ENCODE measurements at regions not wholly inside any gene's neighbourhood (a gene's known extent, or its start where the extent isn't known, plus 50 kb on each side); places are given as distances from the start of the nearest gene placed in this dataset.

- ChIA-PET CTCF (no interaction called here), SMC1A (ENCODE audit: uncharacterized antibody, unreplicated experiment) (no interaction called here), POLR2A (no interaction called here), RAD21 (ENCODE audit: unreplicated experiment) (no interaction called here)
- intact Hi-C loops (cut with micrococcal nuclease; ENCODE audit: unreplicated experiment), result no loop called here
- no peak for TF ChIP-seq FOXM1 (IDR thresholded peaks at IDR 0.05; ENCODE audit: low read depth, low read length)
- no peak for TF ChIP-seq MEF2B (IDR thresholded peaks at IDR 0.05; ENCODE audit: partially characterized antibody, poor library complexity, severe bottlenecking)
- no peak for TF ChIP-seq DPF2 (IDR thresholded peaks at IDR 0.05)
- TF ChIP-seq TARDBP (IDR thresholded peaks at IDR 0.05; ENCODE audit: borderline replicate concordance), result no peak
- no peak for TF ChIP-seq IKZF2 (IDR thresholded peaks at IDR 0.05)
- no peak for TF ChIP-seq PML (IDR thresholded peaks at IDR 0.05; ENCODE audit: low read length)
- no peak for TF ChIP-seq TBL1XR1 (IDR thresholded peaks at IDR 0.05; ENCODE audit: low read depth, low read length)
- no peak overlapping the region for H3K9ac ChIP-seq (ENCODE audit: control insufficient read depth, insufficient read depth, low read length)
- H3K36me3 ChIP-seq (ENCODE audit: control insufficient read depth in 2 of 2, insufficient read depth in 2 of 2, low read length in 1 of 2), result no peaks in the 10 kb centered on the region
- in situ Hi-C loops (cut with MboI), result no loop called here
- H4K20me1 ChIP-seq (ENCODE audit: control insufficient read depth, insufficient read depth), result no peaks in the 10 kb centered on the region
- H3K27me3 ChIP-seq (replicated peaks in 1 of 2; ENCODE audit: control insufficient read depth in 2 of 2, insufficient read depth in 2 of 2, low read length in 1 of 2), result no peaks in the 10 kb centered on the region
- no peaks in the 10 kb centered on the region for H3K79me2 ChIP-seq (ENCODE audit: control insufficient read depth, insufficient read depth, low read length)
- no peak for DNase-seq (ENCODE audit: low read depth, low spot score)
- no peak overlapping the region for H3K4me3 ChIP-seq
- H2AFZ ChIP-seq (ENCODE audit: control insufficient read depth, low read depth, low read length), result no peak overlapping the region
- no peaks in the 10 kb centered on the region for H3K4me1 ChIP-seq (ENCODE audit: control insufficient read depth, insufficient read depth, low read length)
- no peak overlapping the region for H3K4me2 ChIP-seq (ENCODE audit: control insufficient read depth, insufficient read depth)
- no peaks in the 10 kb centered on the region for H3K9me3 ChIP-seq (replicated peaks; ENCODE audit: control insufficient read depth, insufficient read depth, low read length)
- no peak overlapping the region for H3K27ac ChIP-seq (ENCODE audit: control insufficient read depth, insufficient read depth)
- no peak for FAIRE-seq
- no peak for ATAC-seq
- 38% methylated on average over 6 of the region's 6 CpGs for WGBS (ENCODE audit: insufficient coverage, insufficient replicate concordance, low lambda C conversion rate, missing lambda C conversion rate)
- BruUV-seq (replicated peaks), result no TSS peak
Measured at GRCh38 chr1:72601035-72601674, 318.8 kb upstream of the NEGR1 start.

DNA sequence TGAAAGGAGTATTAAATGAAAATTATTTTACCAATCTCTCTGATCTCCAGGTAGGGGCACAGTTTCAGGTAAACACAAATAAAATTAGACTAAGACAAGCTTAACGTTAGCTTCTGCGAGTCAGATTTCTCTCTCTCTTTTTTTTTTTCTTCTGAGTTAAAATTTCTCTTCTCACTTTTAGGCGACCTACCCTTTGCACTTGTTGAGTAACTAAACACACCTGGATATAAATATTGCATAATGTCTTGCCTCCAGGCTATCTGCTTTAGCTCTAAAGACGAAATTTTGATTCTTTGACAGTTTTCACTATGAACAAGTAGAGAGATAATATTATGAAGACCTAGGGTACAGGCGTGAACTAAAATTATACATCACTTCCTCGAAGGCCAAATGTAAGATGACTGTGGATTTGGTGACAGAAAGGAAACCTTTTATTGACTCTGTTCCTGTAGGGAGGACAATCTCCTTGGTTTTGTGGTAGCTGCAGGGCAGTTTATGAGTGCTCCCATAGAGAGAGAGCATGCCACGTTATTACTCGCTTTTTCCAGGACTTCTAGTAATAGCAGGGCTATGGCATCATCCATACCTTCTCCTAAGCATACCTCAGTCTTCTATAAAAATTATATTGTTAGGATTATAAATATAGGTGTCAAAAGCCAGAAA, 303.8 kb upstream of the NEGR1 start:
- Histone ChIP-seq H2AFZ (ENCODE audit: control insufficient read depth, low read depth, low read length) (no peak overlapping the region), H3K4me1 (ENCODE audit: control insufficient read depth, insufficient read depth, low read length) (no peaks in the 10 kb centered on the region), H3K9me3 (replicated peaks; ENCODE audit: control insufficient read depth, insufficient read depth, low read length) (no peaks in the 10 kb centered on the region), H3K4me2 (ENCODE audit: control insufficient read depth, insufficient read depth) (no peak overlapping the region), H3K27ac (ENCODE audit: control insufficient read depth, insufficient read depth) (no peak overlapping the region), H4K20me1 (ENCODE audit: control insufficient read depth, insufficient read depth) (no peaks in the 10 kb centered on the region), H3K27me3 (replicated peaks in 1 of 2; ENCODE audit: control insufficient read depth in 2 of 2, insufficient read depth in 2 of 2, low read length in 1 of 2) (no peaks in the 10 kb centered on the region), H3K36me3 (ENCODE audit: control insufficient read depth in 2 of 2, insufficient read depth in 2 of 2, low read length in 1 of 2) (no peaks in the 10 kb centered on the region), H3K9ac (ENCODE audit: control insufficient read depth, insufficient read depth, low read length) (no peak overlapping the region), H3K79me2 (ENCODE audit: control insufficient read depth, insufficient read depth, low read length) (no peaks in the 10 kb centered on the region), H3K4me3 (no peak overlapping the region)
- DNase-seq (ENCODE audit: low read depth, low spot score) (no peak), ATAC-seq (no peak), FAIRE-seq (no peak)
- 8% methylated on average over 8 of the region's 8 CpGs for WGBS (ENCODE audit: insufficient coverage, insufficient replicate concordance, low lambda C conversion rate, missing lambda C conversion rate)
- ChIA-PET SMC1A (ENCODE audit: uncharacterized antibody, unreplicated experiment) (no interaction called here), RAD21 (ENCODE audit: unreplicated experiment) (no interaction called here), CTCF (interaction anchor here (1.6 kb wide), 1 partner anchor 9 kb away, joined by 4 read pairs; no protein-coding TSS in a partner anchor), POLR2A (interaction anchor here (0.6 kb wide), 1 partner anchor 1920 kb away, joined by 3 read pairs; no protein-coding TSS in a partner anchor)
- in situ Hi-C loops (cut with MboI) (no loop called here), intact Hi-C loops (cut with micrococcal nuclease; ENCODE audit: unreplicated experiment) (no loop called here)
- BruUV-seq (replicated peaks), result no TSS peak
- TF ChIP-seq MTA3 (IDR thresholded peaks at IDR 0.05; ENCODE audit: borderline replicate concordance, low read length), result no peak
- TF ChIP-seq, protein P1, sequence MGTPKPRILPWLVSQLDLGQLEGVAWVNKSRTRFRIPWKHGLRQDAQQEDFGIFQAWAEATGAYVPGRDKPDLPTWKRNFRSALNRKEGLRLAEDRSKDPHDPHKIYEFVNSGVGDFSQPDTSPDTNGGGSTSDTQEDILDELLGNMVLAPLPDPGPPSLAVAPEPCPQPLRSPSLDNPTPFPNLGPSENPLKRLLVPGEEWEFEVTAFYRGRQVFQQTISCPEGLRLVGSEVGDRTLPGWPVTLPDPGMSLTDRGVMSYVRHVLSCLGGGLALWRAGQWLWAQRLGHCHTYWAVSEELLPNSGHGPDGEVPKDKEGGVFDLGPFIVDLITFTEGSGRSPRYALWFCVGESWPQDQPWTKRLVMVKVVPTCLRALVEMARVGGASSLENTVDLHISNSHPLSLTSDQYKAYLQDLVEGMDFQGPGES (IDR thresholded peaks at IDR 0.05), result no peak
- no peak for TF ChIP-seq ZBTB4 (CRISPR knock-in tag; IDR thresholded peaks at IDR 0.05)
- TF ChIP-seq HDGF (IDR thresholded peaks at IDR 0.05), result no peak
- no peak for TF ChIP-seq FOXK2 (IDR thresholded peaks at IDR 0.05)
- TF ChIP-seq TCF3 (IDR thresholded peaks at IDR 0.05; ENCODE audit: borderline replicate concordance, insufficient read depth, low read depth, low read length), result no peak
